ENCODE measurements at regions not wholly inside any gene's neighbourhood (a gene's known extent, or its start where the extent isn't known, plus 50 kb on each side); places are given as distances from the start of the nearest gene placed in this dataset.

GRCh38 chr3:94709249-94709902 is 646.5 kb downstream of the NSUN3 start:
- DNase-seq (ENCODE audit: low spot score) (no peak), ATAC-seq (no peak)
- Mint-ChIP-seq H3K36me3 (0 out of 2 replicates have a peak, but pooled peaks cover 2% of the 10 kb centered on the region), H3K4me3 (no peak overlapping the region), H3K27me3 (ENCODE audit: low read depth) (no peaks in the 10 kb centered on the region), H3K4me1 (no peaks in the 10 kb centered on the region), H3K27ac (no peak overlapping the region), H3K9me3 (peaks cover 11% of the 10 kb centered on the region)
- POLR2A ChIA-PET, result interaction anchor here (0.6 kb wide), 1 partner anchor 971 kb away, joined by 4 read pairs; no protein-coding TSS in a partner anchor
- TF ChIP-seq PREB (CRISPR knock-in tag; IDR thresholded peaks at IDR 0.05; ENCODE audit: borderline replicate concordance), result no peak
- TF ChIP-seq OVOL2 (CRISPR knock-in tag; IDR thresholded peaks at IDR 0.05; ENCODE audit: borderline replicate concordance), result no peak
- no peak for TF ChIP-seq TEAD1 (CRISPR knock-in tag; IDR thresholded peaks at IDR 0.05)
- TF ChIP-seq, protein P1, sequence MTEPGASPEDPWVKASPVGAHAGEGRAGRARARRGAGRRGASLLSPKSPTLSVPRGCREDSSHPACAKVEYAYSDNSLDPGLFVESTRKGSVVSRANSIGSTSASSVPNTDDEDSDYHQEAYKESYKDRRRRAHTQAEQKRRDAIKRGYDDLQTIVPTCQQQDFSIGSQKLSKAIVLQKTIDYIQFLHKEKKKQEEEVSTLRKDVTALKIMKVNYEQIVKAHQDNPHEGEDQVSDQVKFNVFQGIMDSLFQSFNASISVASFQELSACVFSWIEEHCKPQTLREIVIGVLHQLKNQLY (CRISPR knock-in tag; IDR thresholded peaks at IDR 0.05), result no peak
- TF ChIP-seq CTCF (IDR thresholded peaks at IDR 0.05), result no peak
- no peak for TF ChIP-seq NFATC4 (CRISPR knock-in tag; IDR thresholded peaks at IDR 0.05)
- TF ChIP-seq ZNF317 (CRISPR knock-in tag; IDR thresholded peaks at IDR 0.05; ENCODE audit: borderline replicate concordance, low read depth), result no peak
- TF ChIP-seq ELF4 (CRISPR knock-in tag; IDR thresholded peaks at IDR 0.05; ENCODE audit: low read depth), result no peak
- CTCF ChIA-PET, result no interaction called here

DNA sequence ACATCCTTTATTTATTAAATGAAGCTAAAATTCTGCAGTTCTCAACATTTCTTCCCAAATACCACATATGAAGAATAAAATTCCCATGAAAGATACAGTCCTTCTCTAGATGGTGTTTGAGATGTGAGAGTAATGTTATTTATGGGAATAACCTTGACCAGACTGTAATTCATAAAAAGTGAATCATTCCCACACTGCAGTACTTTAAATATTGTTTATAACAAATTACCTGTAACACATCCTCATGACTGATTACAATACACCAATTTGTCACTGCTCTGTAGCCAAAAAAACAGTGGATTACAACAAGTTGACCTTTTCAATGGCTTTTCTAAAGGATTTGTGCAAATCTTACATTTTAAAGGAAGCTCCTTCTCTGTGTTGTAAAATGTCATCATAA is 651.3 kb downstream of the NSUN3 start:
- ATAC-seq (no peak), DNase-seq (ENCODE audit: low spot score) (no peak)
- ChIA-PET POLR2A (no interaction called here), CTCF (no interaction called here)
- Mint-ChIP-seq H3K27me3 (ENCODE audit: low read depth) (no peaks in the 10 kb centered on the region), H3K4me3 (no peak overlapping the region), H3K4me1 (no peaks in the 10 kb centered on the region), H3K36me3 (no peaks in the 10 kb centered on the region), H3K27ac (no peak overlapping the region), H3K9me3 (no peaks in the 10 kb centered on the region)
- TF ChIP-seq ZNF416 (CRISPR knock-in tag; IDR thresholded peaks at IDR 0.05) (no peak), ERG (CRISPR knock-in tag; IDR thresholded peaks at IDR 0.05) (no peak), HMGA2 (CRISPR knock-in tag; IDR thresholded peaks at IDR 0.05) (no peak), EMX1 (CRISPR knock-in tag; IDR thresholded peaks at IDR 0.05) (no peak), NFATC4 (CRISPR knock-in tag; IDR thresholded peaks at IDR 0.05) (no peak), NFE2L1 (CRISPR knock-in tag; IDR thresholded peaks at IDR 0.05) (no peak), E2F5 (CRISPR knock-in tag; IDR thresholded peaks at IDR 0.05) (no peak), ZNF317 (CRISPR knock-in tag; IDR thresholded peaks at IDR 0.05; ENCODE audit: borderline replicate concordance, low read depth) (no peak), CTCF (IDR thresholded peaks at IDR 0.05) (no peak), ZNF512 (CRISPR knock-in tag; IDR thresholded peaks at IDR 0.05; ENCODE audit: borderline replicate concordance) (no peak), MXD4 (CRISPR knock-in tag; IDR thresholded peaks at IDR 0.05; ENCODE audit: borderline replicate concordance) (no peak), ZNF671 (CRISPR knock-in tag; IDR thresholded peaks at IDR 0.05) (no peak)
- TF ChIP-seq, protein P2, sequence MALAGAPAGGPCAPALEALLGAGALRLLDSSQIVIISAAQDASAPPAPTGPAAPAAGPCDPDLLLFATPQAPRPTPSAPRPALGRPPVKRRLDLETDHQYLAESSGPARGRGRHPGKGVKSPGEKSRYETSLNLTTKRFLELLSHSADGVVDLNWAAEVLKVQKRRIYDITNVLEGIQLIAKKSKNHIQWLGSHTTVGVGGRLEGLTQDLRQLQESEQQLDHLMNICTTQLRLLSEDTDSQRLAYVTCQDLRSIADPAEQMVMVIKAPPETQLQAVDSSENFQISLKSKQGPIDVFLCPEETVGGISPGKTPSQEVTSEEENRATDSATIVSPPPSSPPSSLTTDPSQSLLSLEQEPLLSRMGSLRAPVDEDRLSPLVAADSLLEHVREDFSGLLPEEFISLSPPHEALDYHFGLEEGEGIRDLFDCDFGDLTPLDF (CRISPR knock-in tag; IDR thresholded peaks at IDR 0.05), result no peak
- TF ChIP-seq, protein P3, sequence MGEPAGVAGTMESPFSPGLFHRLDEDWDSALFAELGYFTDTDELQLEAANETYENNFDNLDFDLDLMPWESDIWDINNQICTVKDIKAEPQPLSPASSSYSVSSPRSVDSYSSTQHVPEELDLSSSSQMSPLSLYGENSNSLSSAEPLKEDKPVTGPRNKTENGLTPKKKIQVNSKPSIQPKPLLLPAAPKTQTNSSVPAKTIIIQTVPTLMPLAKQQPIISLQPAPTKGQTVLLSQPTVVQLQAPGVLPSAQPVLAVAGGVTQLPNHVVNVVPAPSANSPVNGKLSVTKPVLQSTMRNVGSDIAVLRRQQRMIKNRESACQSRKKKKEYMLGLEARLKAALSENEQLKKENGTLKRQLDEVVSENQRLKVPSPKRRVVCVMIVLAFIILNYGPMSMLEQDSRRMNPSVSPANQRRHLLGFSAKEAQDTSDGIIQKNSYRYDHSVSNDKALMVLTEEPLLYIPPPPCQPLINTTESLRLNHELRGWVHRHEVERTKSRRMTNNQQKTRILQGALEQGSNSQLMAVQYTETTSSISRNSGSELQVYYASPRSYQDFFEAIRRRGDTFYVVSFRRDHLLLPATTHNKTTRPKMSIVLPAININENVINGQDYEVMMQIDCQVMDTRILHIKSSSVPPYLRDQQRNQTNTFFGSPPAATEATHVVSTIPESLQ (CRISPR knock-in tag; IDR thresholded peaks at IDR 0.05), result no peak

Measured in WTC11 (cell line).